GM12864 (cell line): ENCODE measurements at regions not wholly inside any gene's neighbourhood (a gene's known extent, or its start where the extent isn't known, plus 50 kb on each side); places are given as distances from the start of the nearest gene placed in this dataset.
"Not testable (repeated sequence)": the region's sequence is repeated elsewhere in the genome, so short reads cannot be mapped to it uniquely, and the experiment has no call there.

Experiments
- DNase-seq: peaks from one replicate; pipeline ENCODE4 v3.0.0-alpha.2; 2011; ENCODE audit warnings: low read depth
- H3K4me3 ChIP-seq: 2 replicates; pipeline ENCODE4 v1.5.1; 2011; ENCODE audit warnings: mild to moderate bottlenecking, low read depth, low read length, control low read depth
- CTCF ChIP-seq: IDR thresholded peaks from 2 replicates; pipeline ENCODE4 v1.5.1; 2011; ENCODE audit warnings: low read depth, mild to moderate bottlenecking, moderate library complexity, low read length, control low read depth, inconsistent platforms; ENCODE audit errors: missing control alignments

GRCh38 chr6:67694127-67694526 is 941.0 kb upstream of the ADGRB3 start:
- TF ChIP-seq CTCF = no peak
- DNase-seq = no peak
- H3K4me3 ChIP-seq = no peak overlapping the region

- no peak overlapping the region for H3K4me3 ChIP-seq
- no peak for TF ChIP-seq CTCF
- no peak for DNase-seq
Measured at GRCh38 chr6:67689329-67689728, 945.8 kb upstream of the ADGRB3 start.

GRCh38 chr6:67687396-67687795 is 947.7 kb upstream of the ADGRB3 start:
- no peak overlapping the region for H3K4me3 ChIP-seq
- DNase-seq = no peak
- no peak for TF ChIP-seq CTCF

GRCh38 chr6:67686225-67686624 is 948.9 kb upstream of the ADGRB3 start:
- DNase-seq, H3K4me3 ChIP-seq: not testable (repeated sequence)

- DNase-seq = no peak
- no peak for TF ChIP-seq CTCF
- H3K4me3 ChIP-seq = no peak overlapping the region
Measured at GRCh38 chr6:67683960-67684359, 951.1 kb upstream of the ADGRB3 start.

GRCh38 chr6:67680297-67680932 is 954.7 kb upstream of the ADGRB3 start:
- no peak for DNase-seq
- TF ChIP-seq CTCF = no peak
- H3K4me3 ChIP-seq = no peak overlapping the region

- no peak for DNase-seq
- no peak for TF ChIP-seq CTCF
- no peak overlapping the region for H3K4me3 ChIP-seq
Measured at GRCh38 chr6:67679566-67680296, 955.4 kb upstream of the ADGRB3 start.
